UCSD-AML1 (cell line): ENCODE measurements at regions not wholly inside any gene's neighbourhood (a gene's known extent, or its start where the extent isn't known, plus 50 kb on each side); places are given as distances from the start of the nearest gene placed in this dataset.

ENCODE experiments used
- DNase-seq: peaks from one replicate; lab custom pipeline; 2025; ENCODE audit not compliant: unreplicated experiment; lab: John Stamatoyannopoulos, UW

- DNase-seq = no peak
These were observed 381.3 kb downstream of the CTTN start for GRCh38 chr11:70779433-70780245.

- DNase-seq = no peak
These were observed 381.9 kb downstream of the CTTN start for GRCh38 chr11:70780246-70780535.

DNA sequence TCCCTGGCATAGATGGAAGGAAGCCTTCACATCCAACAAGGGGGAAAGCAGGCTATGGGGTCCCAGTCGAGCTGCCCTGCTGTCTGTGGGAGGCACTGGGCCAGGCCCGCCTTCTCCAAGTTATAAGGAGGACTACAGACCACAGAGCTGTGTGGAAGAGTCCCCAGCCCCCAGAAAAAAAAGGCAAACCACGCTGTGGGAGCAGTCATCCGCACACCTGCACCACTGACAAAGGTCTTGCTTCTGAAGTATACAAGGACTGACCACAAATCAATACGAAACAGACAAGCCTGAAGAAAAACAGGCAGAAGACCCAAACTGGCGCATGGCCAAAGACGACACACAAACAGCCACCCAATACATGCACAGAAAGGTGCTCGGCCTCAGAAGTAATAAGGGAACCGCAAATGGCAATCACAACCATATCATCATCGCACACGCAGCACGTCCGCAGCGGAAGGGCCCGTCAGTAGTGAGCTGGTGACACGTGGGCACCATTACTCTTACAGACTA lies 384.1 kb downstream of the CTTN start:
- DNase-seq = no peak

GRCh38 chr11:70783356-70783755 lies 385.0 kb downstream of the CTTN start:
- no peak for DNase-seq

GRCh38 chr11:70783821-70784220 lies 385.5 kb downstream of the CTTN start:
- DNase-seq = no peak

DNA sequence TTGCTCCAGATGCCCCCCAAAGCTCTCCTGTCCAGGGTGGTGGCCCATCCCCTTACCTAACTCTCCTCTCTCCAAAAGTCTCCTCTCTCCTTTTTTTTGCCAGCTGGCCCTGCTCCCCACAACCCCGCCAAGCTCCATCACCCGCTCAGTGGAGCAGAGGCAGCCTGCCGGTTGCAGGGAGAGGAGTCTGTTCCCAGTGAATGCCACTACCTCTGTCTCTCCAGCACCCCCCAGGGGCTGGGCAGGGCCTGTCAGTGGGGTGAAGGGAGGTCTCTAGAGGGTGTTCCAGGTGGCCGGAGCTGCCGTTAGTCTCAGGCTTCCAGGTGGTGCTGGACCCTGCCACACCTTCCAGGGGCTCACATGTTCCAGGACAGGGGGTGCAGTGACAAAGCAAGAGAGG lies 387.0 kb downstream of the CTTN start:
- no peak for DNase-seq

- no peak for DNase-seq
These were observed 387.8 kb downstream of the CTTN start for GRCh38 chr11:70786021-70786665.

DNA sequence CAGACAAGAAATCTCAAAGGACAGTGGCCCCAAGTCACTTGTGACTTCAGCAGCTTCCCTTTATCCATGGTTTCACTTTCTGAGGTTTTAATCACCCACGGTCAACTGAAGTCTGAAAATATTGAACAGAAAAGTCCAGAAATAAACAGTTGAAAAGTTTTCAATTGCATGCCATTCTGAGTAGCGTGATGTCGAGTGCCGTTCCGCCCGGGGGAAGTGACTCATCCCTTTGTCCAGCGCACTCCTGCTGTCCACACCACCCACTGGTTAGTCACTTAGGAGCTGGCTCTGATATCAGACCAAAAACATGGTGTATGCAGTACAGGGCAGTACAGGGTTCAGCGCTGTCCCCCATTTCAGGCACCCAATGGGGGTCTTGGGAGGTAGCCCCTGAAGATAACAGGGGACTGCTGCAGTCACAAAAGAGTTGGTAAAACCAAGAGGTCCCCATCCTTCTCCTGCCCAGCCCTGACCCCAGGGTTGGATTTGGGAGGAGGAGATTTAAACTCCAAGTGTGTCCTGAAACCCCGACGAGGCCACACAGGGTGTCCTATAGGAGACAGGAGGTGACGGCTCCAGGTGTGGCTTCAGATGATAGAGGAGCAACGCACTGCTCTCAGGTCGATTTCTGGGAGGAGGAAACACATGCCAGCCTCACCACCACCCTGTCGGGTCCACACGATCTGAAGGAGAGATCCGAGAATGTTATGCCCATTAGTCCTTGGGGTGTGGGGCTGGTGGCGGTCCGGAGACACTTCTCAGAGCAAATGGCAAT lies 390.1 kb downstream of the CTTN start:
- DNase-seq = no peak

DNA sequence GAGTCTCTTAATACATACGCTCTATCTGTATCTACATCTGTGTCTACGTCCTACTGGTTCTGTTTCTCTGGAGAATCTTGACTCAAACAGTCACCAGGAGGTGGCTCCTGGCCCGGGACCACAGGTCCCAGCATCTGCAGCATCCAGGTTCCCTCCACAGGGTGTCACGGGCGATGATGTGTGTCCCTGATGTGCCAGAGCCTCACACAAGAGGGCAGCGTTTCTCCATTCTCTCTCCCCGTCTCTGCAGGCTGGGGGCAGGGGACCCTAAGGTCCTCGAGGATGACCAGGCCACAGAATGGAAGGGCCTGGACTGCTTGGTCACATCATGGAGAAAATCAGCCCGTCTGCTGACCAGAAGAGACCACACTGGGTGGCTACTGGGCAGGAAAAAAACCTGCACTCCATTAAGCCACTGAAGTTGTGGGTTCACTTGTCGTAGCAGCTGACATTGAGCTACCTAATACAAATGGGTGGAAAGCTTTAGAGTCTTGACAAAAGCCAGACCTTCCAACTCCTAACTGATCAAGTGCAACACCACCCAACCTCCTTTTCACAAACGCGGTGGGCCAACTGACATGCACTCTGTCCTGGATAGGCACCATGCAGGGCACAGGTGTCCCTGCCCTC lies 392.5 kb downstream of the CTTN start:
- no peak for DNase-seq

DNA sequence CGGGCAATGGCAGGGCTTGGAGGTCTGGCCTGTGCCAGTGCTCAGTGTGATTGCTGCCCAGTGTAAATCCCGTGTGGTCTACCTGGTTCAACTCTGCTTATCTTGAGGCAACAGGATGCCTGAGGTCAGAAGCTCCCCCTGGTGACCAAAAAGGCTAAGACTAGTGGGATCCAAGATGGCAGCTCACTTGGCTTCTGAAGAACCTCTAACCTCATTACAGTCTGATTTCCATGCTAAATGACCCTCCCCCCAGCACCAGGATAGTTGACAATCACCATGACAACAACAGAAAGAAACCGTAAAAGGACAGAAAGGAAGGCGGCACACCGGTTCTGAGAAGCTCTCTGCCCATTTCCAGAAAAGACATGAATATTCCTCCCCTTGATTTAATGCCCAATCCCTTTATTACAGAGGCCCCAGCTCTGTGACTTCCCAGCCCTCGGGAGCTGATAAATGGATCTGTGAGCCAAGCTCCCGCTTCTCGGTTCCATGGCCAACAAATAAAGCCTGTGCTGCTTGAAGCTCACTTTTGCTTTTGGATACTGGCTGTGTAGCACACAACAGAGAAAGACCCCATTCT lies 398.4 kb downstream of the CTTN start:
- no peak for DNase-seq

DNA sequence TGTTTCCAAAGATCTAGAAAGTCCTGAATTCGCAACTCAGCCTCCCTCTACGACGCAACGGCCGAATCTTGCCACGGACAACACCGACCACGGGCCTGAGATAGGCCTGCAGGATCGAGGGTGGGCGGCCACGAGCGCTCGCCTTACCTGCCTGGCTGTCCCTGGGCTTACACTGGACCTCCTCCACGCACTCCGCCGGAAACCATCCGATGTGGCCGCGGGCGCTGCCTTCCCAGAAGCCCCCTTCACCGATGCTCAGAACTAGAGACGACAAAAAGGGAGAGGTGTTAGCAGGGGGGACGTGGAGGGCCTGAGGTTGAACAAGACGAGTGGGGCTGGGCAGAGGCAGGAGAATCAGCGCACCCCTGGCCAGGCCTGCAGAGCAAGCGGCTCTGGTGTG lies 400.0 kb downstream of the CTTN start:
- DNase-seq = no peak

GRCh38 chr11:70799386-70799785 lies 401.1 kb downstream of the CTTN start:
- no peak for DNase-seq

GRCh38 chr11:70802185-70802584 lies 403.9 kb downstream of the CTTN start:
- DNase-seq = no peak

GRCh38 chr11:70804139-70804837 lies 406.0 kb downstream of the CTTN start:
- DNase-seq = no peak

GRCh38 chr11:70805243-70805642 lies 406.9 kb downstream of the CTTN start:
- no peak for DNase-seq

GRCh38 chr11:70805971-70806370 lies 407.6 kb downstream of the CTTN start:
- no peak for DNase-seq

GRCh38 chr11:70806461-70807194 lies 408.3 kb downstream of the CTTN start:
- DNase-seq = no peak

DNA sequence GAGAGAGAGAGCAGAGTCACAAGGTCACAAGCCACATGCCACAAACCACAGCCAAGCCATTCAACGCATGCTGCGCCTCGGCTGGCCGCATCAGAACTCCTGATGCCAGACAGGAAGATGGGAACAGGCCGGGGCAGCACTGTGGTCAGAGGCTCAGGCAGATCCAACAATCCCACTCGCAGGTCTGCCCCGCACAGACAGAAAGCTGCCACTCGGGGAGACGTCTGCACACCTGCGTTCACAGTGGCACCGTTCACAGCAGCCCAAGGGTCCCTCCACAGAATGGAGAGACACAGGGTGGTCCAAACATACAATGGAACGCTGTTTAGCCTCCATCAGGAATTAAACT lies 408.8 kb downstream of the CTTN start:
- no peak for DNase-seq

- DNase-seq = no peak
These were observed 410.5 kb downstream of the CTTN start for GRCh38 chr11:70808686-70809375.
